HepG2 (cell line): ENCODE measurements at regions not wholly inside any gene's neighbourhood (a gene's known extent, or its start where the extent isn't known, plus 50 kb on each side); places are given as distances from the start of the nearest gene placed in this dataset.

Experiments
- ATAC-seq: fragments of 200-7000 bp; cut with Tn5 transposase; 3 replicates; pipeline ENCODE4 v1.9.1; 2020; ENCODE audit warnings: mild to moderate bottlenecking, moderate library complexity
- BruUV-seq: library from RNA; stranded (reverse); fragments of 400-500 nt; replicated peaks from 2 replicates; lab custom pipeline; 2021; lab: Mats Ljungman, UMichigan
- CTCF ChIA-PET: fragments of 300-600 bp; formaldehyde crosslinking; extraction: SDS; loops from one replicate; lab custom pipeline; 2021; ENCODE audit warnings: low total read pairs, inconsistent platforms, low intra/inter-chr PET ratio; lab: Yijun Ruan, JAX
- POLR2A ChIA-PET: fragments of 350-600 bp; sonication (Branson Sonifier 250); formaldehyde crosslinking; loops from one replicate; lab custom pipeline; 2020; ENCODE audit warnings: antibody characterized with exemption, inconsistent platforms; lab: Yijun Ruan, JAX
- DNase-seq: peaks from one replicate; pipeline ENCODE4 v3.0.0-alpha.2; 2015; ENCODE audit warnings: low spot score
- FAIRE-seq: peaks from 3 replicates; lab custom pipeline; 2011; peaks lifted over from hg19 to GRCh38; lab: Jason Lieb, UNC
- H2AFZ ChIP-seq: one replicate; pipeline ENCODE4 v1.6.1; 2011; ENCODE audit warnings: low read length, inconsistent platforms
- H3K27ac ChIP-seq: fragments of 300-600 bp; 3 replicates; pipeline ENCODE4 v1.8.0; 2011; ENCODE audit warnings: mixed run types, mild to moderate bottlenecking, mixed read lengths, low read length, inconsistent platforms; ENCODE audit not compliant: insufficient read depth; ENCODE audit errors: extremely low read length
- H3K27me3 ChIP-seq, 2 experiments: fragments of 200-600 bp in 1 of 2; 2 replicates in 1 of 2; 3 replicates in 1 of 2; pipeline versions ENCODE4 v1.6.0 to v1.8.0; 2011; ENCODE audit warnings: low read length in 2 of 2, mild to moderate bottlenecking in 2 of 2, moderate library complexity in 2 of 2, inconsistent platforms in 1 of 2; ENCODE audit not compliant: insufficient read depth in 2 of 2, control insufficient read depth in 1 of 2
- H3K36me3 ChIP-seq, 2 experiments: fragments of 200-600 bp in 1 of 2; replicated peaks in 1 of 2; 2 replicates in 1 of 2; 3 replicates in 1 of 2; pipeline versions ENCODE4 v1.5.1 to v1.8.0; 2011; ENCODE audit warnings: low read length in 2 of 2, inconsistent platforms in 1 of 2; ENCODE audit not compliant: insufficient read depth in 2 of 2, control insufficient read depth in 1 of 2
- H3K4me1 ChIP-seq: 2 replicates; pipeline ENCODE4 v1.5.1; 2012; ENCODE audit warnings: low read length, inconsistent platforms; ENCODE audit not compliant: insufficient read depth
- H3K4me2 ChIP-seq: 2 replicates; pipeline ENCODE4 v1.6.0; 2011; ENCODE audit warnings: low read depth, low read length, inconsistent platforms
- H3K4me3 ChIP-seq, 3 experiments: fragments of 200-600 bp in 1 of 3; sonication (generic), shearing (Covaris generic) in 1 of 3; replicated peaks in 1 of 3; 2 replicates each; pipeline ENCODE4 v1.5.1; 2011 to 2016; ENCODE audit warnings: low read length in 3 of 3, inconsistent platforms in 2 of 3, low read depth in 2 of 3, mild to moderate bottlenecking in 2 of 3, control low read depth in 1 of 3, mixed read lengths in 1 of 3; ENCODE audit not compliant: insufficient read depth in 1 of 3
- H3K79me2 ChIP-seq: one replicate; pipeline ENCODE4 v1.6.1; 2011; ENCODE audit warnings: low read length, inconsistent platforms; ENCODE audit not compliant: insufficient read depth
- H3K9ac ChIP-seq: 2 replicates; pipeline ENCODE4 v1.6.0; 2011; ENCODE audit warnings: mild to moderate bottlenecking, low read depth, low read length, inconsistent platforms; ENCODE audit not compliant: insufficient read depth
- H3K9me3 ChIP-seq: 2 replicates; pipeline ENCODE4 v1.5.1; 2012; ENCODE audit warnings: mild to moderate bottlenecking, low read length
- H4K20me1 ChIP-seq: 2 replicates; pipeline ENCODE4 v1.6.0; 2011; ENCODE audit warnings: inconsistent platforms, mild to moderate bottlenecking, low read length, moderate library complexity; ENCODE audit not compliant: insufficient read depth
- ZBTB21 ChIP-seq: sonication (generic); formaldehyde crosslinking; IDR thresholded peaks from 2 replicates; pipeline ENCODE4 v1.4.0; 2020; ENCODE audit warnings: missing genetic modification reagents
- ZFY ChIP-seq: sonication (generic); formaldehyde crosslinking; IDR thresholded peaks from 2 replicates; pipeline ENCODE4 v1.4.0; 2020; ENCODE audit warnings: missing genetic modification reagents
- ZNF343 ChIP-seq: sonication (generic); formaldehyde crosslinking; IDR thresholded peaks from 2 replicates; pipeline ENCODE4 v1.4.0; 2020; ENCODE audit warnings: mild to moderate bottlenecking, missing genetic modification reagents
- whole genome bisulfite sequencing: methylation state at CpG from one replicate; pipeline ENCODE4 v1.1.6; 2017; ENCODE audit warnings: low lambda C conversion rate; 5-methylcytosine and 5-hydroxymethylcytosine counted together
- in situ Hi-C: cut with HindIII; loops from 2 replicates; pipeline ENCODE4 v1.10.0; 2017; ENCODE audit warnings: low pct_unique_long_range_greater_than_20kb; ENCODE audit not compliant: extremely low pct_ligation_motif_present
- intact Hi-C: fragments of 100-400 bp; cut with micrococcal nuclease; formaldehyde crosslinking; loops from one replicate; pipeline ENCODE4 v1.10.0; 2022; ENCODE audit not compliant: unreplicated experiment
- TF ChIP-seq, protein P1 (sequence below): sonication (generic); formaldehyde crosslinking; IDR thresholded peaks from 2 replicates; pipeline ENCODE4 v1.4.0; 2020; ENCODE audit warnings: mild to moderate bottlenecking, missing genetic modification reagents

DNA sequence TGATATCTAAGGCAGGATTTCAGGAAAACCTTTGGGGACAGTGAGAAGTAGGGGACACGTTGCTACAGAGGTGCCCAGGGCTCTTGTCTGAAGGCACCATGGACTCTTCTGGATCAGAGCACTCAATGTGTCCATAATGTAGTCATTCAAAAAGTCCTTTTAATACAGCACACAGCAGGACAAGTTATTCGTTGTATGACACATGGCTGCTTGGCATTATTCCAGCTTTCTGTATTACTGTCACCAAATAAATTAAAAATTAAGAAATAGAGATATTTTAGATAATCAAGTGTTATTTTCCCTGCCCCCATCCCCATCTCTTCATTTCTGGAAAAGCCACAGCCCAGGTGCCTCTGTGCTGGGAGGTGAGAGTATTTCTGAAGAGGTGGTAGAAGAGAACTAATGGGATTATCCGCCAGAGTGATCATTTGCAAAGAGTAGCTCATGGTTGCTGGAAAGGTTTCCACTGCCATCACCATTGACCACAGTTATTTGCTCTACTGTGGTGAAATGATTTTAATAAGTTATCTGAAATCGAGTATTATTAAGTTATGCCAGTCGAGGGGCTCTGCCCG is 83.0 kb downstream of the CXCL12 start:
- no TSS peak for BruUV-seq
- intact Hi-C loops (no loop called here), in situ Hi-C loops (no loop called here)
- Histone ChIP-seq H3K36me3 (no peaks in the 10 kb centered on the region), H2AFZ (no peak overlapping the region), H3K27me3 (no peaks in the 10 kb centered on the region), H3K4me3 (no peak overlapping the region), H3K4me2 (no peak overlapping the region), H3K9ac (no peak overlapping the region), H3K79me2 (no peaks in the 10 kb centered on the region), H4K20me1 (no peaks in the 10 kb centered on the region), H3K4me1 (peaks cover 7% of the 10 kb centered on the region; the same call in 1 of the 2 replicates), H3K27ac (no peak overlapping the region), H3K9me3 (peaks cover 6% of the 10 kb centered on the region; the same call in 1 of the 2 replicates)
- FAIRE-seq, result no peak
- no peak for ATAC-seq
- DNase-seq, result no peak
- TF ChIP-seq, protein P1, sequence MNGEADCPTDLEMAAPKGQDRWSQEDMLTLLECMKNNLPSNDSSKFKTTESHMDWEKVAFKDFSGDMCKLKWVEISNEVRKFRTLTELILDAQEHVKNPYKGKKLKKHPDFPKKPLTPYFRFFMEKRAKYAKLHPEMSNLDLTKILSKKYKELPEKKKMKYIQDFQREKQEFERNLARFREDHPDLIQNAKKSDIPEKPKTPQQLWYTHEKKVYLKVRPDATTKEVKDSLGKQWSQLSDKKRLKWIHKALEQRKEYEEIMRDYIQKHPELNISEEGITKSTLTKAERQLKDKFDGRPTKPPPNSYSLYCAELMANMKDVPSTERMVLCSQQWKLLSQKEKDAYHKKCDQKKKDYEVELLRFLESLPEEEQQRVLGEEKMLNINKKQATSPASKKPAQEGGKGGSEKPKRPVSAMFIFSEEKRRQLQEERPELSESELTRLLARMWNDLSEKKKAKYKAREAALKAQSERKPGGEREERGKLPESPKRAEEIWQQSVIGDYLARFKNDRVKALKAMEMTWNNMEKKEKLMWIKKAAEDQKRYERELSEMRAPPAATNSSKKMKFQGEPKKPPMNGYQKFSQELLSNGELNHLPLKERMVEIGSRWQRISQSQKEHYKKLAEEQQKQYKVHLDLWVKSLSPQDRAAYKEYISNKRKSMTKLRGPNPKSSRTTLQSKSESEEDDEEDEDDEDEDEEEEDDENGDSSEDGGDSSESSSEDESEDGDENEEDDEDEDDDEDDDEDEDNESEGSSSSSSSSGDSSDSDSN, result no peak
- no peak for TF ChIP-seq ZNF343 (CRISPR knock-in tag)
- TF ChIP-seq ZFY (CRISPR knock-in tag), result no peak
- TF ChIP-seq ZBTB21 (CRISPR knock-in tag), result no peak
- ChIA-PET POLR2A (no interaction called here), CTCF (no interaction called here)
- 38% methylated on average over 6 of the region's 6 CpGs for WGBS
